Midbrain (tissue), 1 donor: ENCODE measurements at regions not wholly inside any gene's neighbourhood (a gene's known extent, or its start where the extent isn't known, plus 50 kb on each side); places are given as distances from the start of the nearest gene placed in this dataset.

Experiments
- DNase-seq: peaks from one replicate; lab custom pipeline; 2025; lab: John Stamatoyannopoulos, UW

DNA sequence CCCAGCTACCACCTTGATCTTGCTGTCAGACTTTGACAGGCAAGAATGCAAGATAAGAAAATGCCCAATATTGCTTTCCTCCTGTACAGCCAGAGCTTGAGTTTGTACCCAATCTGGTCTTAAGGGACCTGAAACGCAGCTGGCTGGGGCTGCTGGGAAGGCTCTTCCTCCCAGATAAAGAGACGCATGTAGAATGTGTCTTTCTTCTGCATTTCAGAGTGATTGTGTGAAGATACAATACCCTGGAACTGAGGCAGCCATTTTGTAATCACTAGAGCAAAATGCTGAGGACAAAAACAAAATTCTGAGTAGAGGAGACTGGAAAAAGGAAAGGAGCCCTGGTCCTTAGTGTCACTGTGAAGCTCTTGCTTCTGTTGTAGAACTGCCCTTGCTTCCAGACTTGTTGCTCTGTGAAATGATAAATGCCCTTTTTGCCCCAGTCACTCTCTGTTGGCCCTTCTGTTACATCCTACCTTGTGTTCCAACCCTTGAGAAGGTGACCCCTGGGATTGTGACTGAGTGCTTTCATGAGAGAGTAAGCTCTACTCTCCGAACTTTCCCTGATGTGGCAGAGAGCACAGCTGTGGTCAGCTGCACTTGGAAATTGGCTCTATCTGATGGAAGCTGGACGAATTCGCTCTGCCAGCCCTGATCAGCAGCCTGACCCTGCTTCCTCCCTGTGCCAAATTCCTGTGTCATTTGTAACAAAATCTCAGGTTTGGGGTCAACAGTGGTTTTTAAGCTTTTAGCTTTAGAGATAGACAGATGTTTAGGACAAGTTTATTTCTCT is 137.4 kb upstream of the RBMS1 start:
- no peak for DNase-seq

DNA sequence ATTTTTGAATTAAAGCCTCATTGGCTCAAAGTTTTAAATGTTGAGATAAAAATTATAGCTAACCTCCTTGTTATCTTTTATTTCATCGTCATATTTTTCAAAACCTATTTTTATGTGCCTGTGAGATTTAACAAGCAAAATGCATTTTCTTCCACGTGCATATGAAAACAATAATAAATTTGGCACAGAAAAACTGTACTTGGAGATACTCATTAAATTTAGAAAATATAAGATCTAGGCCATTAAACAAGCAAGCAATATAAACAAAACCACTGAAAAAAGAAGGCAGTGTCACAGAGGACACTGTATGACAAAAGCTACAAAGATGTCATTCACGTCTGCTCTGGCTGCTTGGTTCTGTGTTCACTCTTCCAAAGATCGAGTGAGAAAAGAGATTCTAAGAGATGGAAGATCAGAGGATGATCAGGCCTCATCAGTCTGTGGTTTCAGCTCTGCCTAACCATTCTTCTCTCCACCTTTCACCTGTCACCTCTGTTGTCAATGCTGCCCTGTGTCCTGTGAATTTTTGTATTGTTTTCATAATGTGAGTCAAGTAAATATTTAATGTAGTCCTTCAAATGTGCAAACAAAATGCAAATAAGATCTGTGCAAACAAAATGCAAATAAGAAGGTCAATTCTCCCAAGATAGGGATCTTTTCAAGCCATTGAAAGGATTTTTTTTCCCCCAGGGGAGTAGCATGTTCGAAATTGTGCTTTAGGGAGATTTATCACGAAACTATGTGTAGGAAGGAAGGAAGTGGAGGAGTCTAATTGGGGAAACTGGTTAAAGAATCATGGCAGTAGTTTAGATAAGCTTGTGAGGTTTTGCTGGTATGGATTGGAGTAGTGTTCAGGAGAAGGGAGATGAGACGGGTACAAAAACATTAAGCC is 138.7 kb upstream of the RBMS1 start:
- no peak for DNase-seq

GRCh38 chr2:160634436-160634835 is 140.8 kb upstream of the RBMS1 start:
- no peak for DNase-seq

GRCh38 chr2:160635488-160635887 is 141.9 kb upstream of the RBMS1 start:
- no peak for DNase-seq

DNA sequence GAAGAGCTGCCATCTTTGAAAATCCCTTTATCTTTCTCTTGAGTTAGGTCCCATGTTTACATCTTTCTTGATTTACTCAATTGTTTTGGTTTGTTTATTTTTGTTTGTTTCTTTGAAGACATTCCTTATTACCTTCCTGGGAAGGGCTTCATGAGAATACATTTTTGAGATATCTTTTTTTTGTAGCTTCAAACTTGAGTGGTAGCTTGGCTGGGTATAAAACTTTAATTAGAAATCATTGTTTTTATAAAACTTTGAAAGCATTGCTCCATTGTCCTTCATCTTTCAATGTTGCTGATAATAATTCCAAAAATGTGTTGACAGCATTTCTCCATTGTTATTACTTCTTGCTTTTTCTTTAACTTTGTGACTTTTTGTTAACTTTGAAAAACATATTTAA is 145.9 kb upstream of the RBMS1 start:
- no peak for DNase-seq

GRCh38 chr2:160646684-160647444 is 153.3 kb upstream of the RBMS1 start:
- DNase-seq, result no peak

DNA sequence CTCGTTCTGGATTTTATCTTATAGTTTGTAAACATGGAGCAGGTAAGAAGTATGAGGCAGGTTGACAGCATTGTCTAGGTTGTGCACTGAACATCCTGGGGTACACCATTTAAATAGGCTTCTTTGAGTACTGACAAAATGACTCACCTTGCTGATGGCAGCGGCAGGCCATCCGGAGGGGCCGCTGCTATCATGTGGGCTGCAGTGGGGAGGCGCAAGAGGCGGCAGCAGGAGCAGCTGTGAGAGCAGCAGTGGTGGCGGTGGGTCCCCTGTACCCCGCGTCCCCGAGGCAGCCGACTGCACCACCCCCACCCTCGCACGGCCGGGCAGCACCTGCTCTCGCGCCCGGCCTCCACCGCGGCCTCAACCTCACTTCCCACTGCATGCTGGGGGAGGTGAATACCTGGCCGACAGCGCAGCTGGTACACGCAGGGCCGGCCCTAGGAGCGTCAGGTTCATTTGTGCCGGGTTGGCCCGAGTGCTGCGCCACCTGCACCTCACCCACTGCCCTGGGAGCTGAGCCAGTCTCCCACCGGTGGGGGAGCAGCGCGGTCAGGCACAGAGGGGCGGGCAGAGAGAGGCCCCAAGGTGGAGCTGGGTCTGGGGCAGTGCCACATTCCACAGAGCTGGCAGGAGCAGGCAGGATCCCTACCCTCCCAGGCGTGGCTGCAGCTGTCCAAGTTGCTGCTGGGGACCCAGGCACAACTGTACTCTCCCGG is 154.5 kb upstream of the RBMS1 start:
- no peak for DNase-seq

GRCh38 chr2:160649698-160650097 is 156.1 kb upstream of the RBMS1 start:
- DNase-seq, result no peak

DNA sequence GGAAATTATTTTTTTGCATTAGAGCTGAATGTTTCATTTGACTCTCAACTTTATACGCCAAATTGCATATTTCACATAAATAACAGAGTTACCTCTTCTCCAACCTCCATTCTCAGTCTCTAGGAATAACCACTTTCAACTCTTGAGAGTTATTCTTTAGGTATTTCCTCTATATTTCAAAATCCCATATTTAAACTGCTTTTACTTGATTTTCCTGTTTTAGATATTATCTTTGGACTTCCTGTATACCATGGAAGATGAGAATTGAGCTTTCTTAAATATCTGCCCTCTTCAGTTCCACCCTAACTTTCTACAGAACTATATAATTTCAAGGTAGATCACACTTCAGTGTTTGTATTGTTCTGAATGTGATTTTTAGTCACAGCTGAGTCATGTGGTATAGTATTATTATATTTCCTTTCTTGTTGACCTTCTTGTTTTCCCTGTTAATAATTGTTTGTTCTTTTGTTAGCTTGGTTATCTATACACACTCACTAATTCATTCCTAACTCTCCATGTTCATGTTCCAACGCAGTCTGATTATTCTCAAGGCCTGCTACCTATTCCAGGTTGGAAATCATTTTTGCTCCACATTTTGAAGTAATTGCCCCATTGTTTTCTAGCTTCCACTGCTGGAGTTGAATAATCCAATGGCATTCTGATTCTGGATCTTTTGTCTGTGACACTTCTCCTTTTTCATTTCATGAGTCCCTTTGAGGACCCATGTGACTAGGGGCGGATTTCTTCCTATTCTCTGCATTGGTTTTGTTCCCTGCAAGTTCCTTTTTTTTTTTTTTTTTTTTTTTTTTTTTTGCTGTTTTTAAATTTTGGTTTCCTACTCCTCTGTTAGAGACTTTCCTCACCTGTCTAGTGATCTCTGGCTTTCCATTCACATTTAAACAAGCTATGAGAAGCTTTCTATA is 156.8 kb upstream of the RBMS1 start:
- DNase-seq, result no peak

GRCh38 chr2:160651416-160652200 is 158.0 kb upstream of the RBMS1 start:
- no peak for DNase-seq

DNA sequence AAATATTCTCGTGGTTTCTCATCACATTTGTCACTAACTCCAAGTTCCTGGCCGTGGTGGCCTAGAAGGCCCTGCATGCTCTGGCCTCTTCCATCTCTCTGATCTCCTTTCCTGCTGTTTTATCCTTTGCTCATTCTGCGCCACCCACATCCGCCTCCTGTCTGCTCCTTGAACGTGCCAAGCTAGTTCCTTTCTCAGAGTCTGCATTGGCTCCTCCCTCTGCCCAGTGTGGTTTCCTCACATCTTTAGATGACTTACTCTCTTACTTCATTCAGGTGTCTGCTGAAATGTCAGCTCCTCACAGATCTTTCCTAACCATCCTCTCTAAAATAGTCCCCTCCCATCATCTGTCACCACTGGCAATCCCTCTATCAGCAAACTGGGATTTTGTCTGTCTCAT is 158.6 kb upstream of the RBMS1 start:
- no peak for DNase-seq

DNA sequence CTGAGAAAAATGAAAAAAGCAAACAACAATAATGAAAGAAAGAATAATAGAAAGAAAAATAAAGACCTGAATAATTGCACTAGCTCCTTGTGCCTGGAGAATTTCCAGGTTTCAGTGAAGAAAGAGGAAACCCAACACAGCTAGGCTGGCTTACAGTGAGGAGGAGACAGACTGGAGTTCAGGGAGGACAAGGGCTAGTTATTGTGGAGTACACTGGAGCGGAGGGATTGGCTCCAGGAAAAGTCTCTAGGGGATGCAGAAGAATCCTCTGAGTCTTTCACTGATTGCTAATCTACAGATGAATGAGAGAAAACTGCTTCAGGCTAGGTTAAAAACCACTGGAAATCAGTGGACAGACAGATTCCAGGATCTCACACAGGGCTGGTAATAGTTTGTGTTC is 163.6 kb upstream of the RBMS1 start:
- no peak for DNase-seq

DNA sequence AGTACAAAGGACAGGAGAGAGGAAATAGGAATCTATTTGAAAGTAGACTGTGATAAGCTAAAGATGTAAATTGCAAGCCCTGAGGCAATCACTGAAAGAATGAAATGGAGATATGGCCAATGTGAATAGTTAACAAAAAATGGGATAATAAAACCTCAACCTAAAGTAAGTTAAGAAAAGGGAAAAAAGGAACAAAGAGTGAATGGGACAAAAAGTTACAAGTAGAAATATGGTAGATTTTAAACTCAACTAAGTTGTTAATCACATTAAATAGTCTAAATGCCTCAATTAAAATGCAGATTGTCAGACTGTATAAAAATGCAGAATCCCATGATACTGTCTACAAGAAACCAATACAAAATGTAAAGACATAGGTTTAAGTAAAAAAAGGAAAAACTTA is 165.2 kb upstream of the RBMS1 start:
- DNase-seq, result no peak

GRCh38 chr2:160660741-160661140 is 167.1 kb upstream of the RBMS1 start:
- DNase-seq, result no peak

GRCh38 chr2:160664603-160665140 is 171.1 kb upstream of the RBMS1 start:
- no peak for DNase-seq

DNA sequence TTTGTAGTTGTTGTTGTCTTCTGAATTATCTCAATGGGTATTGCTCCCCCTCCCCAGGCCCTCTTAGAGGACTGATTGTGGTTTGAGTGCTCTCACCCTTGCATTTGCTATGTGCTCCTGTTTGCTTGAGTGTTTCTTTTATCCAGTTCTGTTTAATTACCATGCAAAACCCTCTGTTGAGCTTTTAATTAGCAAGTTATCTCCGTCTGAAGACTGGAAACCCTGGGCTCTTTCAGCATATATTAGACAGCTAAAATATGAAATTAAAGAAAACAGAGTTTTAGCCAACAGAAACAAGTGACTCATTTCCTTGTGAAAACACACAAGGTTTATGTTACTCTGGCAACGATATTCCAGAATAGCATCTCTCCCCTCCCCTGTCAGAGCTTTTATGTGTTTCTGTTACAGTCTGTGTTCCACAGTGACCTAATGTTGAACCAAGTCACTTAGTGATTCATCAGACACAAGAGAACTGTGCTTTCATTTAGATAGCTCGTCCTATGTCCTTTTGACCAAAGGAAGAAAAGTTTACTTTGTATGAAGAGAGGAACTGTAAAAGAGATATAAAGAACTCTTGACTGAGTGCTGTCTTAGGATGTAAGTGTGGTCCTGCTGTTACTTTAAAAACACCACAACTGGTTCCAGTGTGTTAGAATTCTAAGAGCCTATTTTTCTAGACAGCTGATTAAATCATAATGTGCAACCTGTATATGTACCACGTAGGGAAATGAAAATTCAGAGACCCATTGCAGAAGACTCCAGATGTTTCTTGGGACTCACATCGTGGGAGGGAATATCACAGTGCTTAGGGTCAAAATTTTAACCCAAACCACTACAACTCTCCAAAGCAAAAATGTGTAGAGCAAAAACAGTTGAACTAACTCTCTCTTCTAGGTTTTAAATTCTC is 172.8 kb upstream of the RBMS1 start:
- no peak for DNase-seq

DNA sequence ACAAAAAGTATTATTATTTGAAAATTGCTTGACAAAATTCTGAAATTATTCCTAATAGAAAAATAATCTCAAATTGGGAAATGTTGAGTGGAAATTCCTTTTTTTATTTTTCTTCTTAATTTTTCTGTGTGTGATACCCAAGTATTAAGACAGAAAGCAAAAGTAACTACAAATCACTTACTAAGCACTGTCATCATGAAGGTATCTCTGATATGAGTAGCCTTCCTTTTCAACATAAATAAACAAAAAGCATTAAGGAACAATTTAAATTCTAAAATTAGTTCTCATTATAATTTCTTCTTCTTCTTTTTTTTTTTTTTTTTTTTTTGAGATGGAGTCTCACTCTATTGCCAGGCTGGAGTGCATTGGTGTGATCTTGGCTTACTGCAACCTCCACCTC is 174.2 kb upstream of the RBMS1 start:
- no peak for DNase-seq

DNA sequence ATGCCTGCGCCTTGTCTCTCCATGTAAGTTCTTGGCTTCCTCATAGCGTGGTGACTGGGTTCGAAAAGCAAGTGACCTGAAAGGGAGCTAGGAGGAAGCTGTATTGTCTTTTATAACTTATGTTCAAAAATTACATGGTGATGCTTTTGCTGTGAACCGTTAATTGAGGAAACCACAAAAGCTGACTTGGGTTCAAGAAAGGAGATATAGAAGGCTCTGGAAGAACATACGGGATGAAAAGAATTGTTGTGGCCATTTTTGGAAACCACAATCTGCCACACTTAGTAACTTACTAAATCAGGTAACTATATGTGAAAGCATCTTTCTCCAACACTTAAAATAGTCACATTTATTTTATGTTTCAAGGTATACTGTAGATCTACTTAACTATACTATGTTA is 177.0 kb upstream of the RBMS1 start:
- DNase-seq, result no peak

DNA sequence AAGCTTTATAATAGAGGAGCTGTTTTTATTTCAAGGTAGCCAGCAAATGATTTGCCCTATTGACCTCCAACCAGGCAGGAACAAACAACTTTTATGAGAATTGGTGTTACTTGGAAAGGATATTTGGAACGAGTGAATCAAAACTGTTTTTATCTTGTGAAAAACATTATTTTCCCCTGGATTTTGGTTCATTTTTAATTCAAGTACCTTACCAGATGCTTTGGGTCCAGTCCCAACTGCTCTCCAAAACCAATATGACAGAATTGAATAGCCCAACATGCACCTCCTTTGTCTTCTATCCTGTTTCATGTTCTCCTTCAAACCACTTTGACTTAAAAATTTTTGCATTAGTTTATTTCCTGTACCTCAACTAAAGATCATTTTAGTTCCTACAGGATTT is 178.6 kb upstream of the RBMS1 start:
- no peak for DNase-seq
